ENCODE measurements at regions not wholly inside any gene's neighbourhood (a gene's known extent, or its start where the extent isn't known, plus 50 kb on each side); places are given as distances from the start of the nearest gene placed in this dataset.

DNA sequence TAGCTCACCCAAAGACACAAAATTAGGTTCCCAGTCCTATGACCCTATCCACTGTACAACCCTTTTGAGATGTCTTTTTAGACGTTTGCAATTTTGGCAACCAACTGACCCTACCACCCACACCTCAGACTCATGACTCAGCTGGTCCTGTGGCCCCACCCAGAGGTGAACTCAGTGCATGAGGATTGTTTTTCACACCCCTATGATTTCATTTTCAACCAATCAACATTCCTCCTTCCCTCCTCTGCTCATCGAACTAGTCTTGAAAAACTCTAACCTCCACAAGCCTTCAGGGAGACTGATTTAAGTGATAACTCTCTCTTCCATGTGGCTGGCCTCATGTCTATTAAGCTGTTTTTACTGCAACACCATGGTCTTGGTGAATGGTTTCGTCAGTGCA, 350.7 kb downstream of the UQCRFS1 start:
- TF ChIP-seq, protein P1, sequence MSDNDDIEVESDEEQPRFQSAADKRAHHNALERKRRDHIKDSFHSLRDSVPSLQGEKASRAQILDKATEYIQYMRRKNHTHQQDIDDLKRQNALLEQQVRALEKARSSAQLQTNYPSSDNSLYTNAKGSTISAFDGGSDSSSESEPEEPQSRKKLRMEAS (IDR thresholded peaks at IDR 0.05; ENCODE audit: low read depth, low read length): no peak
- TF ChIP-seq POLR2A (IDR thresholded peaks at IDR 0.05; ENCODE audit: extremely low read depth, insufficient read length) (no peak), CTCF (IDR thresholded peaks at IDR 0.05; ENCODE audit: low read depth, low read length) (no peak), MYC (IDR thresholded peaks at IDR 0.05; ENCODE audit: low read depth, low read length) (no peak)
